DND-41 (cell line): ENCODE measurements at regions not wholly inside any gene's neighbourhood (a gene's known extent, or its start where the extent isn't known, plus 50 kb on each side); places are given as distances from the start of the nearest gene placed in this dataset.

Source experiments
- ATAC-seq: fragments of 200-7000 bp; cut with Tn5 transposase; 3 replicates; pipeline ENCODE4 v1.9.1; 2021; ENCODE audit warnings: low read depth; ENCODE audit not compliant: insufficient read depth
- DNase-seq: peaks from one replicate; pipeline ENCODE4 v3.0.0-alpha.2; 2020
- H2AFZ ChIP-seq: 2 replicates; pipeline ENCODE4 v1.6.0; 2012; ENCODE audit warnings: low read depth, low read length
- H3K27ac ChIP-seq: 2 replicates; pipeline ENCODE4 v1.5.1; 2012; ENCODE audit warnings: low read length, inconsistent platforms
- H3K27me3 ChIP-seq: fragments of 200-600 bp; sonication (generic); 2 replicates; pipeline ENCODE4 v1.6.0; 2012; ENCODE audit warnings: low read length, mild to moderate bottlenecking, inconsistent platforms; ENCODE audit not compliant: insufficient read depth, poor library complexity
- H3K36me3 ChIP-seq: 2 replicates; pipeline ENCODE4 v1.5.1; 2012; ENCODE audit warnings: low read length, inconsistent platforms; ENCODE audit not compliant: insufficient read depth
- H3K4me1 ChIP-seq: 2 replicates; pipeline ENCODE4 v1.5.1; 2012; ENCODE audit warnings: mild to moderate bottlenecking, low read length; ENCODE audit not compliant: insufficient read depth
- H3K4me2 ChIP-seq: 2 replicates; pipeline ENCODE4 v1.6.0; 2012; ENCODE audit warnings: mild to moderate bottlenecking, moderate library complexity, low read length, inconsistent platforms; ENCODE audit not compliant: insufficient read depth
- H3K4me3 ChIP-seq, 2 experiments: fragments of 200-600 bp in 1 of 2; shearing (Covaris generic) in 1 of 2; 2 replicates each; pipeline ENCODE4 v1.5.1; 2012 to 2016; ENCODE audit warnings: inconsistent platforms in 2 of 2, low read length in 2 of 2, mild to moderate bottlenecking in 2 of 2, low read depth in 1 of 2, moderate library complexity in 1 of 2
- H3K79me2 ChIP-seq: 2 replicates; pipeline ENCODE4 v1.6.0; 2012; ENCODE audit warnings: low read length, inconsistent platforms; ENCODE audit not compliant: insufficient read depth
- H3K9ac ChIP-seq: 2 replicates; pipeline ENCODE4 v1.6.0; 2012; ENCODE audit warnings: low read depth, mild to moderate bottlenecking, inconsistent platforms, low read length, moderate library complexity
- H3K9me3 ChIP-seq: 2 replicates; pipeline ENCODE4 v1.5.1; 2012; ENCODE audit warnings: low read length, moderate library complexity, mild to moderate bottlenecking, inconsistent platforms; ENCODE audit not compliant: insufficient read depth, severe bottlenecking
- H4K20me1 ChIP-seq: 2 replicates; pipeline ENCODE4 v1.6.0; 2012; ENCODE audit warnings: low read length; ENCODE audit not compliant: insufficient read depth
- EZH2 ChIP-seq: IDR thresholded peaks from 3 replicates; pipeline ENCODE4 v1.6.1; 2012; ENCODE audit warnings: borderline replicate concordance, low read depth, mild to moderate bottlenecking, moderate library complexity, low read length, inconsistent platforms; ENCODE audit not compliant: severe bottlenecking
- TF ChIP-seq, protein P1 (sequence below): IDR thresholded peaks from 2 replicates; pipeline ENCODE4 v1.5.1; 2012; ENCODE audit warnings: borderline replicate concordance, low read length, moderate library complexity, mild to moderate bottlenecking; ENCODE audit not compliant: poor library complexity, severe bottlenecking; ENCODE audit errors: extremely low read depth

DNA sequence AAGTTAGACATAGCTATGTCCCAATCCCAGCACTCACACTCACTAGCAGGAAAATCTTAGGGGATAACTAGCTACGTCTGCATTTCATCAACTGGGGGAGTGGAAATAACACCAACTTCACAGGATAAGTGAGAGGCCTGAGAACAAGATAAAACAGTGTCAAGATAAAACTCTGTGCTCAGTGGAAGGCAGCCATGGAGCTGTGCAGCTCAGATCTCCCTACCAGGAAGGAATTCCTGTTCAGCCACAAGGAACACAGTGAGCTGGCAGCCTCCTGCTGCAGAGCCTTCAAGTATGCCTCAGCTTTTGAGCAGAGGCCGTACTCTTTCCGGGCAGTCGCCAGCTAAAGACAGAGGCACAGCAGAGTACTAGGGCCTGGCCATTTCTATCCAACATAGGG lies 115.8 kb upstream of the TOPAZ1 start:
- H2AFZ ChIP-seq, result no peak overlapping the region
- peaks cover 3% of the 10 kb centered on the region for H3K27me3 ChIP-seq
- H3K9ac ChIP-seq, result no peak overlapping the region
- H3K79me2 ChIP-seq, result no peaks in the 10 kb centered on the region
- no peaks in the 10 kb centered on the region for H3K4me1 ChIP-seq
- no peak for ATAC-seq
- no peaks in the 10 kb centered on the region for H4K20me1 ChIP-seq
- TF ChIP-seq, protein P1, sequence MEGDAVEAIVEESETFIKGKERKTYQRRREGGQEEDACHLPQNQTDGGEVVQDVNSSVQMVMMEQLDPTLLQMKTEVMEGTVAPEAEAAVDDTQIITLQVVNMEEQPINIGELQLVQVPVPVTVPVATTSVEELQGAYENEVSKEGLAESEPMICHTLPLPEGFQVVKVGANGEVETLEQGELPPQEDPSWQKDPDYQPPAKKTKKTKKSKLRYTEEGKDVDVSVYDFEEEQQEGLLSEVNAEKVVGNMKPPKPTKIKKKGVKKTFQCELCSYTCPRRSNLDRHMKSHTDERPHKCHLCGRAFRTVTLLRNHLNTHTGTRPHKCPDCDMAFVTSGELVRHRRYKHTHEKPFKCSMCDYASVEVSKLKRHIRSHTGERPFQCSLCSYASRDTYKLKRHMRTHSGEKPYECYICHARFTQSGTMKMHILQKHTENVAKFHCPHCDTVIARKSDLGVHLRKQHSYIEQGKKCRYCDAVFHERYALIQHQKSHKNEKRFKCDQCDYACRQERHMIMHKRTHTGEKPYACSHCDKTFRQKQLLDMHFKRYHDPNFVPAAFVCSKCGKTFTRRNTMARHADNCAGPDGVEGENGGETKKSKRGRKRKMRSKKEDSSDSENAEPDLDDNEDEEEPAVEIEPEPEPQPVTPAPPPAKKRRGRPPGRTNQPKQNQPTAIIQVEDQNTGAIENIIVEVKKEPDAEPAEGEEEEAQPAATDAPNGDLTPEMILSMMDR, result no peak
- TF ChIP-seq EZH2, result no peak
- no peak for DNase-seq
- H3K36me3 ChIP-seq, result no peaks in the 10 kb centered on the region
- H3K4me2 ChIP-seq, result no peak overlapping the region
- no peak overlapping the region for H3K4me3 ChIP-seq
- H3K27ac ChIP-seq, result no peak overlapping the region
- no peaks in the 10 kb centered on the region for H3K9me3 ChIP-seq

GRCh38 chr3:44128057-44128775 lies 113.5 kb upstream of the TOPAZ1 start:
- H4K20me1 ChIP-seq, result no peaks in the 10 kb centered on the region
- H2AFZ ChIP-seq, result no peak overlapping the region
- no peaks in the 10 kb centered on the region for H3K4me1 ChIP-seq
- H3K36me3 ChIP-seq, result no peaks in the 10 kb centered on the region
- H3K4me2 ChIP-seq, result no peak overlapping the region
- H3K9me3 ChIP-seq, result no peaks in the 10 kb centered on the region
- no peaks in the 10 kb centered on the region for H3K79me2 ChIP-seq
- DNase-seq (no peak), ATAC-seq (no peak)
- no peak for TF ChIP-seq EZH2
- TF ChIP-seq, protein P1, result no peak
- H3K9ac ChIP-seq, result no peak overlapping the region
- no peak overlapping the region for H3K4me3 ChIP-seq
- H3K27ac ChIP-seq, result no peak overlapping the region
- H3K27me3 ChIP-seq, result peaks cover 3% of the 10 kb centered on the region

DNA sequence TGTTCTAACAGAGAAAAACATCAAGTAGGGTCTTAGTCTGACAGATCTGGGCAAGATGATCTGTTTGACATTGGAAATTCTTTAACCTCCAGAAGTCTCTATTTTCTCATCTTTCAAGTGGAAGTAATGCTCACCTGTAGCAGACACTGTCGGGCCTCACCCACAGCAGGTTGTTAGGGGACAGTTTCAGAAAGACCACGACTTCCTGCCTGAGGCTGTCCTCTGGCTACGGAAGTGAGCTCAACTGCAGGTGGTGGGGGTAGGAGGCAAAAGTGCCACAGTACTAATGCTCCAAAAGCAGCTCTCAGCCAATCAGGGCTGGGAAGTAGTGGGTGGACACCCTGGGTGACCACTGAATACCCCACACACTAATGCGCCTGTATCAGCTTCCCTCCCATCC lies 111.4 kb upstream of the TOPAZ1 start:
- no peaks in the 10 kb centered on the region for H4K20me1 ChIP-seq
- no peak overlapping the region for H3K4me2 ChIP-seq
- no peaks in the 10 kb centered on the region for H3K9me3 ChIP-seq
- H3K9ac ChIP-seq, result no peak overlapping the region
- no peak overlapping the region for H3K27ac ChIP-seq
- peaks cover 3% of the 10 kb centered on the region for H3K27me3 ChIP-seq
- no peak for TF ChIP-seq EZH2
- TF ChIP-seq, protein P1, result no peak
- no peaks in the 10 kb centered on the region for H3K4me1 ChIP-seq
- H3K79me2 ChIP-seq, result no peaks in the 10 kb centered on the region
- DNase-seq, result no peak
- H2AFZ ChIP-seq, result no peak overlapping the region
- H3K36me3 ChIP-seq, result no peaks in the 10 kb centered on the region
- H3K4me3 ChIP-seq, result no peak overlapping the region
- ATAC-seq, result no peak

GRCh38 chr3:44132061-44132460 lies 109.6 kb upstream of the TOPAZ1 start:
- H3K27me3 ChIP-seq, result peaks cover 3% of the 10 kb centered on the region

More at GRCh38 chr3:44132061-44132460, 109.6 kb upstream of the TOPAZ1 start:
- Histone ChIP-seq H3K79me2 (no peaks in the 10 kb centered on the region), H3K36me3 (no peaks in the 10 kb centered on the region), H2AFZ (no peak overlapping the region), H3K9me3 (no peaks in the 10 kb centered on the region), H3K4me3 (no peak overlapping the region), H3K27ac (no peak overlapping the region), H3K9ac (no peak overlapping the region), H4K20me1 (no peaks in the 10 kb centered on the region), H3K4me1 (no peaks in the 10 kb centered on the region), H3K4me2 (no peak overlapping the region)
- ATAC-seq, result no peak
- no peak for TF ChIP-seq EZH2
- TF ChIP-seq, protein P1, result no peak
- no peak for DNase-seq
